H1 (cell line): ENCODE measurements at regions not wholly inside any gene's neighbourhood (a gene's known extent, or its start where the extent isn't known, plus 50 kb on each side); places are given as distances from the start of the nearest gene placed in this dataset.

ENCODE experiments used
- CTCF ChIP-seq, 3 experiments: IDR thresholded peaks; 1 replicate in 2 of 3; 2 replicates in 1 of 3; pipeline versions ENCODE4 v1.5.1 to v1.6.1; 2011; ENCODE audit warnings: low read length in 3 of 3, mild to moderate bottlenecking in 3 of 3, inconsistent platforms in 2 of 3, low read depth in 1 of 3, moderate library complexity in 1 of 3; ENCODE audit not compliant: insufficient read depth in 1 of 3; ENCODE audit errors: control extremely low read depth in 1 of 3
- RFX5 ChIP-seq: IDR thresholded peaks from 2 replicates; pipeline ENCODE4 v1.6.1; 2011; ENCODE audit warnings: low read depth, low read length, improper control_type of control experiment, borderline replicate concordance

- TF ChIP-seq CTCF (IDR thresholded peaks at IDR 0.05; ENCODE audit: control extremely low read depth in 1 of 3, insufficient read depth in 1 of 3, low read depth in 1 of 3, low read length in 3 of 3) = no peak
- no peak for TF ChIP-seq RFX5
Measured at GRCh38 chr2:40725040-40725439, 273.1 kb upstream of the SLC8A1 start.
